ENCODE measurements at regions not wholly inside any gene's neighbourhood (a gene's known extent, or its start where the extent isn't known, plus 50 kb on each side); places are given as distances from the start of the nearest gene placed in this dataset.

- DNase-seq (ENCODE audit: low read depth in 2 of 2), result no peak
These were observed 1454.9 kb downstream of the ZPLD1 start for GRCh38 chr3:103889675-103890074.

GRCh38 chr3:103894162-103894822, 1459.5 kb downstream of the ZPLD1 start:
- no peak for DNase-seq (ENCODE audit: low read depth in 2 of 2)

- no peak for DNase-seq (ENCODE audit: low read depth in 2 of 2)
These were observed 1464.5 kb downstream of the ZPLD1 start for GRCh38 chr3:103899328-103899727.

- DNase-seq (ENCODE audit: low read depth in 2 of 2), result no peak
These were observed 1461.7 kb upstream of the ALCAM start for GRCh38 chr3:103904991-103905390.

- no peak for DNase-seq (ENCODE audit: low read depth in 2 of 2)
These were observed 1460.4 kb upstream of the ALCAM start for GRCh38 chr3:103906304-103906703.

GRCh38 chr3:103906808-103907207, 1459.9 kb upstream of the ALCAM start:
- DNase-seq (ENCODE audit: low read depth in 2 of 2), result no peak

- DNase-seq (ENCODE audit: low read depth in 2 of 2), result no peak
These were observed 1459.1 kb upstream of the ALCAM start for GRCh38 chr3:103907567-103907966.

GRCh38 chr3:103909395-103909794, 1457.3 kb upstream of the ALCAM start:
- DNase-seq (ENCODE audit: low read depth in 2 of 2), result no peak

GRCh38 chr3:103918336-103918735, 1448.4 kb upstream of the ALCAM start:
- no peak for DNase-seq (ENCODE audit: low read depth in 2 of 2)

- DNase-seq (ENCODE audit: low read depth in 2 of 2), result no peak
These were observed 1447.4 kb upstream of the ALCAM start for GRCh38 chr3:103919327-103919726.

GRCh38 chr3:103923907-103924306, 1442.8 kb upstream of the ALCAM start:
- DNase-seq (ENCODE audit: low read depth in 2 of 2), result no peak

- no peak for DNase-seq (ENCODE audit: low read depth in 2 of 2)
These were observed 1442.2 kb upstream of the ALCAM start for GRCh38 chr3:103924544-103924943.

- DNase-seq (ENCODE audit: low read depth in 2 of 2), result no peak
These were observed 1439.8 kb upstream of the ALCAM start for GRCh38 chr3:103926936-103927335.

- DNase-seq (ENCODE audit: low read depth in 2 of 2), result no peak
These were observed 1438.8 kb upstream of the ALCAM start for GRCh38 chr3:103927896-103928295.

GRCh38 chr3:103937094-103937493, 1429.6 kb upstream of the ALCAM start:
- no peak for DNase-seq (ENCODE audit: low read depth in 2 of 2)

- no peak for DNase-seq (ENCODE audit: low read depth in 2 of 2)
These were observed 1419.6 kb upstream of the ALCAM start for GRCh38 chr3:103947062-103947461.

GRCh38 chr3:103949693-103950092, 1417.0 kb upstream of the ALCAM start:
- DNase-seq (ENCODE audit: low read depth in 2 of 2), result no peak

GRCh38 chr3:103950676-103951075, 1416.0 kb upstream of the ALCAM start:
- DNase-seq (ENCODE audit: low read depth in 2 of 2), result no peak

- no peak for DNase-seq (ENCODE audit: low read depth in 2 of 2)
These were observed 1412.9 kb upstream of the ALCAM start for GRCh38 chr3:103953796-103954195.

GRCh38 chr3:103960819-103961218, 1405.9 kb upstream of the ALCAM start:
- no peak for DNase-seq (ENCODE audit: low read depth in 2 of 2)

- DNase-seq (ENCODE audit: low read depth in 2 of 2), result no peak
These were observed 1403.1 kb upstream of the ALCAM start for GRCh38 chr3:103963599-103963998.

GRCh38 chr3:103965764-103966163, 1400.9 kb upstream of the ALCAM start:
- DNase-seq (ENCODE audit: low read depth in 2 of 2), result no peak

- DNase-seq (ENCODE audit: low read depth in 2 of 2), result no peak
These were observed 1400.0 kb upstream of the ALCAM start for GRCh38 chr3:103966749-103967148.

GRCh38 chr3:103968131-103968530, 1398.6 kb upstream of the ALCAM start:
- DNase-seq (ENCODE audit: low read depth in 2 of 2), result no peak

All from stimulated activated CD8-positive, alpha-beta memory T cell treated with anti-CD3 and anti-CD28 coated beads, Interleukin-2, amount 100 ng/mL, for 48 hours (primary cell).